ENCODE measurements at regions not wholly inside any gene's neighbourhood (a gene's known extent, or its start where the extent isn't known, plus 50 kb on each side); places are given as distances from the start of the nearest gene placed in this dataset.

DNA sequence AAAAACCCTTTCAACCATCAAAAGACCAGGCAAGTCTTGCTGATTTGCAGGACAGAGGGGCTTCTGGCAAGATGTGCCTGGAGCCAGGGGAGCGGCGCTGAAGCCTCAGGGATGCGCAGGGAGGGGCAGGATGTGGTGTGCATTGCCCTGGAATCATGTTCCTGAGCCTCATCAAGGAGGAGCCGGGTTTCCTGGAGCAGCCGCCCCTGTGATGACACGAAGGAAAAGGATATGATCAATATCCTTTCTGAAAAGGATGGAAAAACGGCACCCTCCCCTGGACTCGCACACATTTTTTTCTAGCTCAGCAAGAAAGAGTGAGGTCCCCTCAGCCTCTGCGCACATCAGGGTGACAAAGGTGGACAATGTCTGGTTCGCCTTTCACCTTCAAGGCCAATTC lies 173.1 kb upstream of the SSTR4 start:
- TF ChIP-seq POLR2A (IDR thresholded peaks at IDR 0.05) = no peak
- TF ChIP-seq, protein P1, sequence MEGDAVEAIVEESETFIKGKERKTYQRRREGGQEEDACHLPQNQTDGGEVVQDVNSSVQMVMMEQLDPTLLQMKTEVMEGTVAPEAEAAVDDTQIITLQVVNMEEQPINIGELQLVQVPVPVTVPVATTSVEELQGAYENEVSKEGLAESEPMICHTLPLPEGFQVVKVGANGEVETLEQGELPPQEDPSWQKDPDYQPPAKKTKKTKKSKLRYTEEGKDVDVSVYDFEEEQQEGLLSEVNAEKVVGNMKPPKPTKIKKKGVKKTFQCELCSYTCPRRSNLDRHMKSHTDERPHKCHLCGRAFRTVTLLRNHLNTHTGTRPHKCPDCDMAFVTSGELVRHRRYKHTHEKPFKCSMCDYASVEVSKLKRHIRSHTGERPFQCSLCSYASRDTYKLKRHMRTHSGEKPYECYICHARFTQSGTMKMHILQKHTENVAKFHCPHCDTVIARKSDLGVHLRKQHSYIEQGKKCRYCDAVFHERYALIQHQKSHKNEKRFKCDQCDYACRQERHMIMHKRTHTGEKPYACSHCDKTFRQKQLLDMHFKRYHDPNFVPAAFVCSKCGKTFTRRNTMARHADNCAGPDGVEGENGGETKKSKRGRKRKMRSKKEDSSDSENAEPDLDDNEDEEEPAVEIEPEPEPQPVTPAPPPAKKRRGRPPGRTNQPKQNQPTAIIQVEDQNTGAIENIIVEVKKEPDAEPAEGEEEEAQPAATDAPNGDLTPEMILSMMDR (IDR thresholded peaks at IDR 0.05) = no peak

Measured in sigmoid colon (tissue), 3 donors.